Endothelial cell of umbilical vein (primary cell): ENCODE measurements at regions not wholly inside any gene's neighbourhood (a gene's known extent, or its start where the extent isn't known, plus 50 kb on each side); places are given as distances from the start of the nearest gene placed in this dataset.

Experiments used
- BruUV-seq: library from RNA; stranded (reverse); fragments of 400-500 nt; replicated peaks from 2 replicates; lab custom pipeline; 2021; lab: Mats Ljungman, UMichigan
- CTCF ChIA-PET: fragments of 300-600, 350-600 bp; sonication (Branson Sonifier 250); formaldehyde crosslinking; loops from one replicate; lab custom pipeline; 2021; ENCODE audit warnings: antibody characterized with exemption, inconsistent platforms; lab: Charles Lee
- POLR2A ChIA-PET: fragments of 300-600, 350-600 bp; sonication (Branson Sonifier 250); formaldehyde crosslinking; loops from one replicate; lab custom pipeline; 2021; ENCODE audit warnings: antibody characterized with exemption, inconsistent platforms; lab: Charles Lee
- DNase-seq: peaks from one replicate; pipeline ENCODE4 v3.0.0-alpha.2; 2011; ENCODE audit warnings: low read depth, low spot score
- FAIRE-seq: peaks from 2 replicates; lab custom pipeline; 2011; peaks lifted over from hg19 to GRCh38; lab: Jason Lieb, UNC
- H2AFZ ChIP-seq: 2 replicates; pipeline ENCODE4 v1.6.0; 2012; ENCODE audit warnings: low read depth, low read length, control low read depth, inconsistent platforms
- H3K27ac ChIP-seq: 2 replicates; pipeline ENCODE4 v1.5.1; 2011; ENCODE audit warnings: low read depth, mild to moderate bottlenecking, control low read depth, low read length, moderate library complexity; ENCODE audit not compliant: insufficient read depth
- H3K27me3 ChIP-seq, 2 experiments: 2 replicates each; pipeline versions ENCODE4 v1.6.0 to v1.6.1; 2011; ENCODE audit warnings: low read length in 2 of 2, mixed read lengths in 1 of 2; ENCODE audit not compliant: control insufficient read depth in 2 of 2, insufficient read depth in 2 of 2
- H3K36me3 ChIP-seq, 2 experiments: 2 replicates in 1 of 2; 3 replicates in 1 of 2; pipeline ENCODE4 v1.5.1; 2011; ENCODE audit warnings: low read length in 2 of 2, mild to moderate bottlenecking in 1 of 2, moderate library complexity in 1 of 2; ENCODE audit not compliant: control insufficient read depth in 2 of 2, insufficient read depth in 2 of 2; ENCODE audit errors: extremely low read depth in 1 of 2
- H3K4me1 ChIP-seq: 3 replicates; pipeline ENCODE4 v1.5.1; 2011; ENCODE audit warnings: mild to moderate bottlenecking, low read length; ENCODE audit not compliant: control insufficient read depth, insufficient read depth; ENCODE audit errors: extremely low read depth
- H3K4me2 ChIP-seq: 2 replicates; pipeline ENCODE4 v1.6.1; 2011; ENCODE audit warnings: low read length, control low read depth, mixed read lengths; ENCODE audit not compliant: insufficient read depth
- H3K4me3 ChIP-seq, 3 experiments: fragments of 200-600 bp in 1 of 3; sonication (generic), shearing (Covaris generic) in 1 of 3; replicated peaks in 1 of 3; 2 replicates each; pipeline ENCODE4 v1.5.1; 2011 to 2016; ENCODE audit warnings: control low read depth in 3 of 3, low read length in 3 of 3, mild to moderate bottlenecking in 2 of 3, inconsistent platforms in 1 of 3, low read depth in 1 of 3, moderate library complexity in 1 of 3; ENCODE audit not compliant: insufficient read depth in 1 of 3
- H3K79me2 ChIP-seq: 2 replicates; pipeline ENCODE4 v1.6.0; 2012; ENCODE audit warnings: low read length, inconsistent platforms; ENCODE audit not compliant: control insufficient read depth, insufficient read depth
- H3K9ac ChIP-seq: replicated peaks from 2 replicates; pipeline ENCODE3; 2011; ENCODE audit warnings: low read length, control low read depth; ENCODE audit not compliant: insufficient read depth; ENCODE audit errors: extremely low read depth
- H3K9me1 ChIP-seq: replicated peaks from 3 replicates; pipeline ENCODE4 v1.6.0; 2011; ENCODE audit warnings: mild to moderate bottlenecking, low read length; ENCODE audit not compliant: control insufficient read depth, insufficient read depth; ENCODE audit errors: extremely low read depth
- H3K9me3 ChIP-seq: replicated peaks from 2 replicates; pipeline ENCODE4 v1.5.1; 2012; ENCODE audit warnings: low read length, inconsistent platforms; ENCODE audit not compliant: control insufficient read depth, insufficient read depth
- H4K20me1 ChIP-seq: replicated peaks from 2 replicates; pipeline ENCODE3; 2011; ENCODE audit warnings: mild to moderate bottlenecking, low read length; ENCODE audit not compliant: control insufficient read depth, insufficient read depth; ENCODE audit errors: extremely low read depth
- EZH2 ChIP-seq: IDR thresholded peaks from 2 replicates; pipeline ENCODE4 v1.6.1; 2012; ENCODE audit warnings: borderline replicate concordance, low read depth, mild to moderate bottlenecking, moderate library complexity, low read length, inconsistent platforms; ENCODE audit not compliant: severe bottlenecking
- FOS ChIP-seq: IDR thresholded peaks from 2 replicates; pipeline ENCODE4 v1.6.1; 2011; ENCODE audit warnings: mild to moderate bottlenecking, low read length, moderate library complexity, borderline replicate concordance; ENCODE audit not compliant: insufficient read depth
- GATA2 ChIP-seq: IDR thresholded peaks from 2 replicates; pipeline ENCODE4 v1.7.0; 2011; ENCODE audit warnings: low read depth, mild to moderate bottlenecking, moderate library complexity, mixed read lengths, low read length; ENCODE audit not compliant: insufficient read length, insufficient read depth
- JUN ChIP-seq: IDR thresholded peaks from 2 replicates; pipeline ENCODE4 v1.6.1; 2011; ENCODE audit warnings: borderline replicate concordance, low read depth; ENCODE audit not compliant: insufficient read length, insufficient read depth
- MYC ChIP-seq: IDR thresholded peaks from one replicate; pipeline ENCODE4 v1.6.1; 2011; ENCODE audit warnings: mild to moderate bottlenecking, low read depth, low read length
- POLR2A ChIP-seq: IDR thresholded peaks from 2 replicates; pipeline ENCODE4 v1.6.1; 2012; ENCODE audit warnings: low read depth, mild to moderate bottlenecking, control low read depth, low read length
- POLR2AphosphoS5 ChIP-seq: IDR thresholded peaks from 2 replicates; pipeline ENCODE4 v1.6.1; 2012; ENCODE audit warnings: low read depth, mild to moderate bottlenecking, control low read depth, low read length, moderate library complexity; ENCODE audit not compliant: insufficient read depth
- dilution Hi-C: fragments of 300-500 bp; cut with MboI; formaldehyde crosslinking; loops from one replicate; pipeline ENCODE4 v1.15.0; 2019; ENCODE audit warnings: low sequenced_read_pairs; ENCODE audit not compliant: extremely low pct_ligation_motif_present
- intact Hi-C: fragments of 100-400 bp; cut with micrococcal nuclease; formaldehyde crosslinking; loops from one replicate; pipeline ENCODE4 v1.10.0; 2022
- TF ChIP-seq, protein P1 (sequence below): IDR thresholded peaks from 2 replicates; pipeline ENCODE4 v1.6.1; 2011; ENCODE audit not compliant: insufficient read depth, insufficient read length
- TF ChIP-seq, protein P2 (sequence below), 2 donors: IDR thresholded peaks; 1 replicate in 1 of 2; 2 replicates in 1 of 2; pipeline ENCODE4 v1.5.1; 2011; ENCODE audit warnings: low read length in 2 of 2, mild to moderate bottlenecking in 2 of 2, moderate library complexity in 2 of 2, control low read depth in 1 of 2, inconsistent platforms in 1 of 2, low read depth in 1 of 2; ENCODE audit not compliant: insufficient read depth in 1 of 2; ENCODE audit errors: extremely low read depth in 1 of 2

DNA sequence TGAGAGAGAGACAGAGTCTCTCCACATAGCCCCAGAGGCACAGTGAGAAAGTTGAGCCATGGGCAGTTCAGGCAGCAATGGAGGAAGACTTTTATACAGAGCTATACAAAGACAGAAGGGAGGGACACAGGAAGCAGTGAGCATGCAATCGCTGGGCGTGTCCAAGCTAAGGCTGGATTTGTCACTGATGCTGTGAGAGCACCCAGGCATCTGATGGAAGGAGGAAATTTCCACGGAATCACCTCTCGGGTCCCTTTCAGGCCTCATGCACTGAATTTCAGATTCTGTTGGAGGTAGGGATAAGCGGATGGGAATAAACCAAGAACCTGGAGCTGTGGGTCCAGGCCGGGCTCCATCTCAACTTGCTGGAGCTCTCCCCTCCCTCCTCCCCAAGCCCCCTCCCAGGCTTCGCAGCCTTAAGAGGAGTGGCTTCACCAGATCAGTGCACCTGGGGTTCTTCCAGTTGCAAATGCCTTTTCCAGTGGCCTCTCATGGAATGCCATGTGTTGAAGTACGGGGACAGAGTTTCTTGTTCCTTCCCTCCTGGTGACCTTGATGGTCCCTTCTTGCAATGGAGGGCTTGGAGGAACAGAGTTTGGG is 114.8 kb upstream of the ALDH1B1 start:
- Histone ChIP-seq H3K4me3 (no peak overlapping the region), H3K9ac (no peak overlapping the region), H4K20me1 (no peaks in the 10 kb centered on the region), H3K9me3 (no peaks in the 10 kb centered on the region), H3K4me1 (no peaks in the 10 kb centered on the region), H3K79me2 (no peaks in the 10 kb centered on the region), H3K9me1 (no peaks in the 10 kb centered on the region), H3K27me3 (peaks cover 4 to 6% of the 10 kb centered on the region in 2 experiments), H2AFZ (no peak overlapping the region), H3K27ac (no peak overlapping the region), H3K4me2 (no peak overlapping the region), H3K36me3 (no peaks in the 10 kb centered on the region)
- BruUV-seq, result no TSS peak
- dilution Hi-C loops, result no loop called here
- CTCF ChIA-PET, result no interaction called here
- TF ChIP-seq JUN (no peak), FOS (no peak), POLR2AphosphoS5 (no peak), POLR2A (no peak), EZH2 (no peak), GATA2 (no peak), MYC (no peak)
- TF ChIP-seq, protein P1, sequence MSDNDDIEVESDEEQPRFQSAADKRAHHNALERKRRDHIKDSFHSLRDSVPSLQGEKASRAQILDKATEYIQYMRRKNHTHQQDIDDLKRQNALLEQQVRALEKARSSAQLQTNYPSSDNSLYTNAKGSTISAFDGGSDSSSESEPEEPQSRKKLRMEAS, result no peak
- TF ChIP-seq, protein P2, sequence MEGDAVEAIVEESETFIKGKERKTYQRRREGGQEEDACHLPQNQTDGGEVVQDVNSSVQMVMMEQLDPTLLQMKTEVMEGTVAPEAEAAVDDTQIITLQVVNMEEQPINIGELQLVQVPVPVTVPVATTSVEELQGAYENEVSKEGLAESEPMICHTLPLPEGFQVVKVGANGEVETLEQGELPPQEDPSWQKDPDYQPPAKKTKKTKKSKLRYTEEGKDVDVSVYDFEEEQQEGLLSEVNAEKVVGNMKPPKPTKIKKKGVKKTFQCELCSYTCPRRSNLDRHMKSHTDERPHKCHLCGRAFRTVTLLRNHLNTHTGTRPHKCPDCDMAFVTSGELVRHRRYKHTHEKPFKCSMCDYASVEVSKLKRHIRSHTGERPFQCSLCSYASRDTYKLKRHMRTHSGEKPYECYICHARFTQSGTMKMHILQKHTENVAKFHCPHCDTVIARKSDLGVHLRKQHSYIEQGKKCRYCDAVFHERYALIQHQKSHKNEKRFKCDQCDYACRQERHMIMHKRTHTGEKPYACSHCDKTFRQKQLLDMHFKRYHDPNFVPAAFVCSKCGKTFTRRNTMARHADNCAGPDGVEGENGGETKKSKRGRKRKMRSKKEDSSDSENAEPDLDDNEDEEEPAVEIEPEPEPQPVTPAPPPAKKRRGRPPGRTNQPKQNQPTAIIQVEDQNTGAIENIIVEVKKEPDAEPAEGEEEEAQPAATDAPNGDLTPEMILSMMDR (IDR thresholded peaks at IDR 0.05; ENCODE audit: extremely low read depth in 1 of 2, insufficient read depth in 1 of 2, low read depth in 1 of 2, low read length in 2 of 2), result no peak
- DNase-seq, result no peak
- FAIRE-seq, result no peak
- POLR2A ChIA-PET, result no interaction called here
- intact Hi-C loops, result no loop called here
